Mucosa of rectum (tissue), 2 donors: ENCODE measurements at regions not wholly inside any gene's neighbourhood (a gene's known extent, or its start where the extent isn't known, plus 50 kb on each side); places are given as distances from the start of the nearest gene placed in this dataset.

Experiments
- H3K27ac ChIP-seq, 2 donors: one replicate each; pipeline ENCODE4 v1.7.0; 2013; ENCODE audit warnings: inconsistent platforms in 2 of 2, low read depth in 2 of 2, low read length in 2 of 2
- H3K27me3 ChIP-seq, 2 donors: one replicate each; pipeline ENCODE4 v1.7.0; 2013; ENCODE audit warnings: low read length in 2 of 2; ENCODE audit not compliant: control insufficient read depth in 2 of 2, insufficient read depth in 2 of 2
- H3K36me3 ChIP-seq, 2 donors: one replicate each; pipeline ENCODE4 v1.7.0; 2013; ENCODE audit warnings: low read length in 2 of 2; ENCODE audit not compliant: control insufficient read depth in 2 of 2, insufficient read depth in 2 of 2
- H3K4me1 ChIP-seq, 2 donors: one replicate each; pipeline ENCODE4 v1.7.0; 2013; ENCODE audit warnings: low read length in 2 of 2, mild to moderate bottlenecking in 1 of 2; ENCODE audit not compliant: control insufficient read depth in 2 of 2, insufficient read depth in 2 of 2
- H3K4me3 ChIP-seq, 2 donors: one replicate each; pipeline ENCODE4 v1.7.0; 2013; ENCODE audit warnings: low read length in 2 of 2
- H3K9ac ChIP-seq, 2 donors: one replicate each; pipeline ENCODE4 v1.7.0; 2013; ENCODE audit warnings: low read length in 2 of 2, low read depth in 1 of 2, mild to moderate bottlenecking in 1 of 2
- H3K9me3 ChIP-seq, 2 donors: one replicate each; pipeline ENCODE4 v1.7.0; 2013; ENCODE audit warnings: low read length in 2 of 2; ENCODE audit not compliant: control insufficient read depth in 2 of 2
- donor health status: healthy.
- donor health status: Normal muscosa, but diverticular disease.

DNA sequence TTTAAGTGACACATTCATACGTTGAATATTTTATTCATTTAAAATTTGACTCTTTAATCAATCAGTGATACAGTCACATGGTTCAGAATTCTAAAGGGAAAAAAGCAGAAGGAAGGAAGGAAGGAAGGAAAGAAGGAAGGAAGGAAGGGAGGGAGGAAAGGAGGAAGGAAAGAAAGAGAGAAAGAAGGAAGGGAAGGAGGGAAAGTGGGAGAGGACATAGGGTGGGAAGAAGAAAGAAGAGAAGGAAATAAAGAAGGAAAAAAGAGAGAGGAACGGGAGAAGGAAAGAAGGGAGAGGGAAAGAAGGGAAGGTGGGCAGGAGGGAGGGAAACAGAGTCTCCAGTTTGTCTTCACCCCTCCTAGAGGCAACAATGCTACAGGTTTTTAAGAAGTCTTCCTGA is 518.6 kb downstream of the MIAT start:
- peaks cover 0 to 5% of the 10 kb centered on the region in 2 donors for H3K27me3 ChIP-seq
- H3K36me3 ChIP-seq: no peaks in the 10 kb centered on the region
- H3K27ac ChIP-seq: no peak overlapping the region
- H3K9ac ChIP-seq: no peak overlapping the region
- no peaks in the 10 kb centered on the region for H3K4me1 ChIP-seq
- no peak overlapping the region for H3K4me3 ChIP-seq
- H3K9me3 ChIP-seq: no peaks in the 10 kb centered on the region

DNA sequence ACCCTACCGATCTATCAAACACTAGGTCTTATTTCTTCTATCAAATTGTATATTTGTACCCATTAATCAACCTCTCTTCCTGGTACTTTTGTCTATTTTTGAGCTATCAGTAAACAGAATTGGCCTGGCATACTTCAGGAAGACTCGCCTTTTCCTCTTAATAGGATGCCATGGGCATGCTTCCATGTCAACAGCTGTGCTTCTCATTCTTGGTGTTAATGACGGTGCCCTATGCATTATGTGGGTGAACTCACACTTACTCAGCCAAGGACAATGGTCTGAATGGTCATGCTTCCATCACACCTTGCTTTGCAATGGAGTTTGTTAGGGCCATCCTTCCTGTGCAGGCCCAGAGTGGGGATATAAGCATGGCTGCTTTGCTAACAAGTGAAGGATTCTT is 521.8 kb downstream of the MIAT start:
- peaks cover 0 to 5% of the 10 kb centered on the region in 2 donors for H3K27me3 ChIP-seq
- no peak overlapping the region for H3K9ac ChIP-seq
- H3K36me3 ChIP-seq: no peaks in the 10 kb centered on the region
- no peak overlapping the region for H3K4me3 ChIP-seq
- no peaks in the 10 kb centered on the region for H3K9me3 ChIP-seq
- no peaks in the 10 kb centered on the region for H3K4me1 ChIP-seq
- H3K27ac ChIP-seq: no peak overlapping the region

DNA sequence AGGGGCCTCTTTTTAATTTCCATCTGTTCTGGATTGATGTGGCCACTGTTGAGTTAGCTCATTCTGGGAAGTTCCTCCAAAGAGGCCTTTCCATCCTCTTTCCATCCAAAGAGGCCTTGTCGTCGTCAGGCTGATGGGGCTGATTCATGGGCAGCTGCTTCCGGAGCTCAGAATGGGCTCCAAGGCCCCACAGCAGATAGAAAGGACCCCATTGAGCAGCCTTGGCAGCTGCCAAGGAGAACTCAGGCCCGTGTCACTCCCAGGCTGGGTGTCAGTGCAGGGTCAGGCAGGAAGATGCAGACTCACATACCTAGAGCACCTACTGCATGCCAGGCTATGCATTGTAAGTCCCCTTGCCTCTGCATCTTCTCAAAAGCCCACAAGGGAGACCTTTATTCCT is 524.1 kb downstream of the MIAT start:
- H3K27ac ChIP-seq: no peak overlapping the region
- H3K4me1 ChIP-seq: no peaks in the 10 kb centered on the region
- no peaks in the 10 kb centered on the region for H3K9me3 ChIP-seq
- no peaks in the 10 kb centered on the region for H3K27me3 ChIP-seq
- H3K36me3 ChIP-seq: no peaks in the 10 kb centered on the region
- no peak overlapping the region for H3K9ac ChIP-seq
- H3K4me3 ChIP-seq: no peak overlapping the region

DNA sequence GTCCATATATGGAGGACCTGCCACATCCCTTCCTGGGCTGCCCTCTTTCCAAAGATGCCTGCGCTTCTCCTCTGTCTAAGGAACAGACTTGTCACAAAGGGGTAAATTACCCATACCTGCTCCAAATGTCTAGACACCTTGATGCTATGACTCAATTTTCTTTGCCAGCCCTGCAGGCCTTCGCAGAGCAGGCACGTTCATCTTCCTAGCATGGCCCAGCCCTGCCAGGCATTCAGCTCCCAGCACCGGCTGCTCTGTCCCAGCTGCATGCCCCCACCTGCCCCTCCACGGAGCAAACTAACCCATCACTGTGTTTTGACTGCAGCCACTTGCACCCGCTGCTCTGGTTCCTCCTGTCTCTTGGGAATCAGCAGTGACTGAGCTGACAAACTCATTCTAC is 526.1 kb downstream of the MIAT start:
- Histone ChIP-seq H3K4me3 (no peak overlapping the region), H3K27ac (no peak overlapping the region), H3K4me1 (no peaks in the 10 kb centered on the region), H3K36me3 (no peaks in the 10 kb centered on the region), H3K9me3 (no peaks in the 10 kb centered on the region), H3K27me3 (no peaks in the 10 kb centered on the region), H3K9ac (no peak overlapping the region)

DNA sequence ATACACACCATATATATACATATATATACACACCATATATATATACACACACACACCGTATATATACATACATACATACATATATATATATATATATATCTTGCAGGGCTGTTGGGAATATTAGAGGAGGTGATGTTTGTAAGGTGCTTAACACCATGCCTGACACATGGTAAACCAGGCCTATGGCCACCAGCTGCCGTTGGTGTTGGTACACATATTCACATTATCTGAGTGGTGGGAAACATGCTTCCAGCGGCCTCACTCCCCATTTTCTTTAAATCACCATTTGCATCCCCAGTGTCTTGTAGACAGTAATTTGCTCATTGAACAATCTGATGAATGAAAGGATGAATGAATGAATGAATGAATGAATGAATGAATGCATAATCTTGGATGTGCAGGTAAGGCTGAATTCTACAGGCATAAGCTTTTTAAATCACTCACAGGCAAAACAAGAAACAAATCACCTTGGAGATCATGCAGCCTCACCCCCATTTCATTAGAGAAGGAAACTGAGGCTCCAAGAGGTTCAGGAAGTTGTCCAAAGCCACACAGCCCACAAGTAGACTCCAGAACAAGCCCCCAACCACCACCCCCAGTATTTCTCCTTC is 527.8 kb downstream of the MIAT start:
- H3K4me3 ChIP-seq: no peak overlapping the region
- H3K9me3 ChIP-seq: no peaks in the 10 kb centered on the region
- no peak overlapping the region for H3K27ac ChIP-seq
- H3K9ac ChIP-seq: no peak overlapping the region
- no peaks in the 10 kb centered on the region for H3K4me1 ChIP-seq
- no peaks in the 10 kb centered on the region for H3K27me3 ChIP-seq
- no peaks in the 10 kb centered on the region for H3K36me3 ChIP-seq

DNA sequence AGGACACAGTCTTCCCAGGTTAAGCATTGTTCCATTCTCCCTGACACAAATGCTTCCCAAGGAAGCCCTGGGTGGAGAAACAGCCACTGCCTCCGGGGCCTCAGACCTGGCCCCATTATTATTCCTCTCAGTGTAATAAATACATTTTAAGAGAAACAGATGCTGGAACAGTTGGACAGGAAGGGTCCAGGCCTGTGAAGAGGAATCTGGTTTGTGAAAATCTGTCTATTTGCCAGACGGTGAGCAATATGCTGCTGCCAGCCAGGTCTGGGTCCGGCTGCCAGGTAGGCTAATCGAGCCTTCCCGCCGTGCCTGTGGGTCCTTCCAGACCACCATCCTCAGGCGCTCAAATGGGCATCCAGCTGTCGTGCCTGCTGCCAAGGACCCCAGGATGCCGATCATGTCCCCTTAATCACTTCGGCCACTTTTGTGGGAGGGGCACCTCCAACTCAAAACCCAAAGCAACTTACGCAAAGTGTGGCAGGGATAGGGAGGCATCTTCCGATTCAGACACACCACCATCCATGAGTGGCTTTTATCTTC is 528.4 kb downstream of the MIAT start:
- H3K4me3 ChIP-seq: no peak overlapping the region
- no peak overlapping the region for H3K9ac ChIP-seq
- no peaks in the 10 kb centered on the region for H3K36me3 ChIP-seq
- H3K4me1 ChIP-seq: no peaks in the 10 kb centered on the region
- H3K27me3 ChIP-seq: no peaks in the 10 kb centered on the region
- H3K9me3 ChIP-seq: no peaks in the 10 kb centered on the region
- no peak overlapping the region for H3K27ac ChIP-seq

DNA sequence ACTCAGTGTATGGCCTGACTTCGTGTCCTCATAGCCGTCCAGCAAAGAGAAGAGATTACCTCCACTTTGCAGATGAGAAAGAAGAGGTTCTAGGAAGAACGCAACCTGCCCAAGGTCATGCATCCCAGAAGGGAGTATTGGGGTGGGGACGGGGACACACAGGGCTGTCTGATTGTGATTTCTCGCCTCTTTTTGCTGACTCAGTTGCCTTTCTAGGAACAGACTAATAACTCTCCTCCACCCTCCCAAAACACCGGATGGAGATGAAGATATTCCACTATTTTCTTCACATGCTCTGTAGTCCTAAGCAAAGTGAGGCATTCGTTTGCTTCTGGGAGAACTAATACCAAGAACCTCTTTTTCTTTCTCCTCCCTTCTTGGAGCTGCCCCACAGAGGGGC is 529.3 kb downstream of the MIAT start:
- H3K27me3 ChIP-seq: no peaks in the 10 kb centered on the region
- H3K9me3 ChIP-seq: no peaks in the 10 kb centered on the region
- no peaks in the 10 kb centered on the region for H3K4me1 ChIP-seq
- no peak overlapping the region for H3K4me3 ChIP-seq
- H3K9ac ChIP-seq: no peak overlapping the region
- H3K27ac ChIP-seq: no peak overlapping the region
- H3K36me3 ChIP-seq: no peaks in the 10 kb centered on the region

DNA sequence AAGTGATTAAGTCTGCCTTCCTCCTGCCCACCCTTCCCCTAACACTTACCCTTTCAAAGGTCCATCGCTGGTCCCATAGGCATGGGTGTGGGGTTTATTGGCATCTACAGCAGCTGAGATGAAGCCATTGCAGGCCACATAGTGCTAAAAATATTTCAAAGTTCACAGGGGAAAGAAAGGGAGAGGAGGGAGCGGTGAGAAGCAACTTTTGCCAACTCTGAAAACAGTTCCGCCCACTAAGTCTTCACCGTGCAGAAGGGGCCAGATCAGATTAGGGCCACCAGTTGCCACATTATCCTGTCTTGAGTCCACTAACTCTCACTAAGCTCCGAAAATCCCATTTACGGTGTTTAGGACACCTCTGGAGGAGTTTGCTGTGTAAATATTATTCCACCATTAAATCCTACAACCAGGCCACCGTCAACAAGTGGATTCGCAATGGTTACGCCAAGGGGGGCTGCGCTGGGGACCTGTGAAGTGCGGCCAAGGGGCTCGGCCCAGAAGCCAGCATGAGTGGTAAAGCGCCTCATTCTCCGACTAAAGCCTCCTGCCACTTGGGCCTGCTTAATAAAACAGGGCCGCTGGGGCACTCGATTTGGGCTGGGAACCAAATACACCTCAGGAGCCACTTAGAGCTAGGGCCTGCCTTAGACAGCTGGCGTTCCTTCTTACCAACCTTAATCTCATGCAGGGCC is 534.9 kb downstream of the MIAT start:
- H3K9ac ChIP-seq: no peak overlapping the region
- no peak overlapping the region for H3K4me3 ChIP-seq
- no peaks in the 10 kb centered on the region for H3K27me3 ChIP-seq
- no peaks in the 10 kb centered on the region for H3K36me3 ChIP-seq
- no peaks in the 10 kb centered on the region for H3K9me3 ChIP-seq
- no peaks in the 10 kb centered on the region for H3K4me1 ChIP-seq
- H3K27ac ChIP-seq: no peak overlapping the region

DNA sequence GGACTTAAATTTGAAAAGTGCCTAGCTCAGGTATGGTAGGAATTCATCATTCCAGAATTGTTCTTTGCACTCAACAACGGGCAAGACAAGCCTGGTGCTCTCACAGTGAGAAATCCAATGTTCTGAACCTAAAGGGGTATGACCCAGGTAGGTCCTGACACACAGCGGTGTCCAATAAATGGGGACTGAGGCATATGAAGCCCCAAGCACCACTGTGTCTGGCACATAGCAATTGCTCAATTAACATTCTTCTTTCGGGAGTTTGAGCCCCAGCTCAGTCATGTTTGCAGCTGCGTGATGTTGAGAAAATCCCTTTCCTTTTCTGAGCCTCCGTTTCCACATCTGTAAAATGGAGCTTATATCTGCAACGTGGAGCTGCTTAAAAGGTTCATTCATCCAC is 535.8 kb downstream of the MIAT start:
- Histone ChIP-seq H3K36me3 (no peaks in the 10 kb centered on the region), H3K4me3 (no peak overlapping the region), H3K27me3 (no peaks in the 10 kb centered on the region), H3K27ac (no peak overlapping the region), H3K9ac (no peak overlapping the region), H3K4me1 (no peaks in the 10 kb centered on the region), H3K9me3 (peaks cover 0 to 1% of the 10 kb centered on the region in 2 donors)

DNA sequence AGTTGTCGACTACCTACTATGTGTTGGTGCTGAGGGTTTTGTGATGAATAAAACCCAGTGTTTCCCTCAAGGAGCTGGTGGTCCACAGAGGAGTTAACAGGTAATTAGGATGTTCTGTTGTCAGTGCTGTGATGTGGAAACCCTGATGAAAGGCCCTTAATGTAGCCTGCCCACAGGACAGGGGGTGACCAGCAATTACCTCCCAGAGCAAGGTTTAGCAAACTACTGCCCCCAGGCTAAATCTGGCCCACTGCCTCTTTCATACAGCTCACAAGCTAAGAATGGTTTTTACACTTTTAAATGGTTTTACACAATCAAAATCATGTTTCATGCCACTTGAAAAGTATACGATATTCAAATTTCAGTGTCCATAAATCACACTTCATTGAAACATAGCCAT is 536.2 kb downstream of the MIAT start:
- Histone ChIP-seq H3K36me3 (no peaks in the 10 kb centered on the region), H3K9ac (no peak overlapping the region), H3K4me3 (no peak overlapping the region), H3K4me1 (no peaks in the 10 kb centered on the region), H3K9me3 (peaks cover 0 to 1% of the 10 kb centered on the region in 2 donors), H3K27me3 (peaks cover 0 to 2% of the 10 kb centered on the region in 2 donors), H3K27ac (no peak overlapping the region)
